IMR-90 (cell line): ENCODE measurements at regions not wholly inside any gene's neighbourhood (a gene's known extent, or its start where the extent isn't known, plus 50 kb on each side); places are given as distances from the start of the nearest gene placed in this dataset.

ENCODE experiments used
- ATAC-seq: fragments of 200-7000 bp; cut with Tn5 transposase; 2 replicates; pipeline ENCODE4 v1.9.1; 2020; ENCODE audit warnings: low read depth, mild to moderate bottlenecking, moderate library complexity
- BruUV-seq: library from RNA; stranded (reverse); fragments of 400-500 nt; replicated peaks from 2 replicates; lab custom pipeline; 2021; lab: Mats Ljungman, UMichigan
- CTCF ChIA-PET: fragments of 300-600 bp; formaldehyde crosslinking; extraction: SDS; loops from one replicate; lab custom pipeline; 2021; ENCODE audit warnings: antibody characterized with exemption; lab: Yijun Ruan, JAX
- POLR2A ChIA-PET: fragments of 300-600 bp; sonication (Branson Sonifier 250); formaldehyde crosslinking; loops from one replicate; lab custom pipeline; 2022; ENCODE audit warnings: antibody characterized with exemption; ENCODE audit not compliant: unreplicated experiment; lab: Charles Lee
- DNase-seq: peaks from one replicate; pipeline ENCODE4 v3.0.0; 2013
- H2AFZ ChIP-seq: replicated peaks from 2 replicates; pipeline ENCODE3; 2013; ENCODE audit warnings: low read length, mild to moderate bottlenecking; ENCODE audit not compliant: poor library complexity
- H2AK5ac ChIP-seq: 2 replicates; pipeline ENCODE4 v1.6.1; 2013; ENCODE audit warnings: low read depth, low read length, inconsistent platforms
- H2AK9ac ChIP-seq: replicated peaks from 2 replicates; pipeline ENCODE3; 2013; ENCODE audit warnings: mild to moderate bottlenecking, low read depth, low read length, moderate library complexity; ENCODE audit not compliant: poor library complexity
- H2BK120ac ChIP-seq: 2 replicates; pipeline ENCODE4 v1.6.1; 2013; ENCODE audit warnings: low read depth, low read length, inconsistent platforms
- H2BK15ac ChIP-seq: 3 replicates; pipeline ENCODE4 v1.6.1; 2013; ENCODE audit warnings: low read depth, low read length, inconsistent platforms
- H2BK20ac ChIP-seq: 2 replicates; pipeline ENCODE4 v1.6.1; 2013; ENCODE audit warnings: low read depth, mild to moderate bottlenecking, inconsistent platforms, low read length, moderate library complexity
- H2BK5ac ChIP-seq: 2 replicates; pipeline ENCODE4 v1.6.1; 2013; ENCODE audit warnings: mild to moderate bottlenecking, low read depth, low read length, inconsistent platforms; ENCODE audit not compliant: poor library complexity, severe bottlenecking
- H3K14ac ChIP-seq: replicated peaks from 2 replicates; pipeline ENCODE4 v1.6.1; 2013; ENCODE audit warnings: low read depth, low read length, inconsistent platforms
- H3K18ac ChIP-seq: 2 replicates; pipeline ENCODE4 v1.6.1; 2013; ENCODE audit warnings: low read depth, low read length, control low read depth
- H3K23ac ChIP-seq: 2 replicates; pipeline ENCODE4 v1.6.1; 2013; ENCODE audit warnings: low read depth, low read length, inconsistent platforms
- H3K27ac ChIP-seq: 2 replicates; pipeline ENCODE4 v1.5.1; 2013; ENCODE audit warnings: mild to moderate bottlenecking, control low read depth, low read length; ENCODE audit not compliant: insufficient read depth
- H3K27me3 ChIP-seq: 2 replicates; pipeline ENCODE4 v1.6.1; 2013; ENCODE audit warnings: low read length; ENCODE audit not compliant: control insufficient read depth, insufficient read depth
- H3K36me3 ChIP-seq: 2 replicates; pipeline ENCODE4 v1.6.1; 2013; ENCODE audit warnings: low read length, mixed read lengths; ENCODE audit not compliant: control insufficient read depth, insufficient read depth
- H3K4ac ChIP-seq: 2 replicates; pipeline ENCODE4 v1.6.1; 2013; ENCODE audit warnings: low read depth, low read length, inconsistent platforms
- H3K4me1 ChIP-seq: 2 replicates; pipeline ENCODE4 v1.6.1; 2013; ENCODE audit warnings: low read length, mixed read lengths; ENCODE audit not compliant: control insufficient read depth, insufficient read depth
- H3K4me2 ChIP-seq: 2 replicates; pipeline ENCODE4 v1.6.1; 2013; ENCODE audit warnings: low read depth, mild to moderate bottlenecking, control low read depth, low read length, moderate library complexity
- H3K4me3 ChIP-seq: 2 replicates; pipeline ENCODE4 v1.5.1; 2013; ENCODE audit warnings: low read depth, mild to moderate bottlenecking, control low read depth, low read length, moderate library complexity; ENCODE audit not compliant: insufficient read depth
- H3K56ac ChIP-seq: 2 replicates; pipeline ENCODE4 v1.6.1; 2013; ENCODE audit warnings: low read length, inconsistent platforms; ENCODE audit not compliant: insufficient read depth; ENCODE audit errors: extremely low read depth
- H3K79me1 ChIP-seq, 2 experiments: 2 replicates each; pipeline ENCODE4 v1.6.1; 2013; ENCODE audit warnings: low read length in 2 of 2, inconsistent platforms in 1 of 2, low read depth in 1 of 2
- H3K9ac ChIP-seq: 2 replicates; pipeline ENCODE4 v1.6.1; 2013; ENCODE audit warnings: low read depth, low read length, control low read depth
- H3K9me1 ChIP-seq: 2 replicates; pipeline ENCODE4 v1.6.1; 2013; ENCODE audit warnings: low read length, inconsistent platforms; ENCODE audit not compliant: insufficient read depth
- H3K9me3 ChIP-seq: 2 replicates; pipeline ENCODE4 v1.6.1; 2013; ENCODE audit warnings: low read length; ENCODE audit not compliant: control insufficient read depth, insufficient read depth
- H4K20me1 ChIP-seq: 2 replicates; pipeline ENCODE4 v1.6.1; 2013; ENCODE audit warnings: low read length, inconsistent platforms; ENCODE audit not compliant: insufficient read depth
- H4K5ac ChIP-seq: 2 replicates; pipeline ENCODE4 v1.6.1; 2013; ENCODE audit warnings: mild to moderate bottlenecking, low read depth, low read length, control low read depth
- H4K8ac ChIP-seq, 2 experiments: 2 replicates each; pipeline ENCODE4 v1.6.1; 2013; ENCODE audit warnings: low read depth in 2 of 2, low read length in 2 of 2, control low read depth in 1 of 2, inconsistent platforms in 1 of 2
- H4K91ac ChIP-seq: 2 replicates; pipeline ENCODE4 v1.6.1; 2013; ENCODE audit warnings: low read depth, low read length, inconsistent platforms; ENCODE audit not compliant: insufficient read depth
- BHLHE40 ChIP-seq: fragments of 150-350 bp; IDR thresholded peaks from 2 replicates; pipeline ENCODE4 v1.6.1; 2016; ENCODE audit warnings: mild to moderate bottlenecking, low read depth, low read length
- CEBPB ChIP-seq: IDR thresholded peaks from 2 replicates; pipeline ENCODE4 v1.6.1; 2012; ENCODE audit warnings: low read depth, low read length, improper control_type of control experiment
- CHD1 ChIP-seq: IDR thresholded peaks from 2 replicates; pipeline ENCODE4 v1.6.1; 2012; ENCODE audit warnings: low read depth, low read length, improper control_type of control experiment
- CTCF ChIP-seq: conservative IDR thresholded peaks from 2 replicates; pipeline ENCODE4 v1.5.1; 2012; ENCODE audit warnings: mild to moderate bottlenecking, low read depth, low read length, improper control_type of control experiment
- ELK1 ChIP-seq: fragments of 150-350 bp; IDR thresholded peaks from 2 replicates; pipeline ENCODE4 v1.6.1; 2016; ENCODE audit warnings: low read depth, mild to moderate bottlenecking, low read length, moderate library complexity, borderline replicate concordance
- FOS ChIP-seq: fragments of 150-350 bp; IDR thresholded peaks from 2 replicates; pipeline ENCODE4 v1.6.1; 2016; ENCODE audit warnings: low read depth, low read length
- MAFK ChIP-seq: IDR thresholded peaks from 2 replicates; pipeline ENCODE4 v1.6.1; 2012; ENCODE audit warnings: low read depth, low read length, improper control_type of control experiment
- MAZ ChIP-seq: IDR thresholded peaks from 2 replicates; pipeline ENCODE4 v1.6.1; 2012; ENCODE audit warnings: low read depth, mild to moderate bottlenecking, low read length, improper control_type of control experiment, moderate library complexity, borderline replicate concordance
- MXI1 ChIP-seq: IDR thresholded peaks from 2 replicates; pipeline ENCODE4 v1.6.1; 2012; ENCODE audit warnings: low read depth, mild to moderate bottlenecking, low read length, moderate library complexity, borderline replicate concordance
- NFE2L2 ChIP-seq: fragments of 150-350 bp; IDR thresholded peaks from 2 replicates; pipeline ENCODE4 v1.6.1; 2016; ENCODE audit warnings: low read depth, mild to moderate bottlenecking, low read length
- POLR2A ChIP-seq: IDR thresholded peaks from 2 replicates; pipeline ENCODE4 v1.6.1; 2012; ENCODE audit warnings: mild to moderate bottlenecking, low read depth, low read length
- RCOR1 ChIP-seq: IDR thresholded peaks from 2 replicates; pipeline ENCODE4 v1.6.1; 2012; ENCODE audit warnings: mild to moderate bottlenecking, low read length, improper control_type of control experiment; ENCODE audit not compliant: insufficient replicate concordance
- RFX5 ChIP-seq: IDR thresholded peaks from 2 replicates; pipeline ENCODE4 v1.8.0; 2012; ENCODE audit warnings: low read depth, mild to moderate bottlenecking, low read length, moderate library complexity
- SMC3 ChIP-seq: fragments of 150-350 bp; IDR thresholded peaks from 2 replicates; pipeline ENCODE4 v1.6.1; 2016; ENCODE audit warnings: low read depth, mild to moderate bottlenecking, antibody characterized with exemption, low read length, moderate library complexity
- USF2 ChIP-seq: fragments of 150-350 bp; IDR thresholded peaks from 2 replicates; pipeline ENCODE4 v1.6.1; 2017; ENCODE audit warnings: mild to moderate bottlenecking, antibody characterized with exemption, low read length, low read depth
- WGBS, 2 experiments: methylation state at CpG; one replicate each; pipeline versions ENCODE4 v1.1.5 to v1.1.7; 2013; ENCODE audit warnings: missing lambda C conversion rate in 2 of 2; ENCODE audit not compliant: insufficient read length in 1 of 2; ENCODE audit errors: extremely low coverage in 2 of 2; 5-methylcytosine and 5-hydroxymethylcytosine counted together
- dilution Hi-C: fragments of 300-500 bp; cut with HindIII; formaldehyde crosslinking; loops from one replicate; pipeline ENCODE4 v1.14.3; 2018; ENCODE audit warnings: low sequenced_read_pairs; ENCODE audit not compliant: unreplicated experiment
- in situ Hi-C: fragments of 300-500 bp; cut with MboI; formaldehyde crosslinking; loops from 3 replicates; pipeline ENCODE4 v1.14.3; 2019; ENCODE audit warnings: low sequenced_read_pairs, inconsistent platforms, mixed read lengths
- intact Hi-C: fragments of 100-400 bp; cut with micrococcal nuclease; formaldehyde crosslinking; loops from 2 replicates; pipeline ENCODE4 v1.10.0; 2022

- H3K4me1 ChIP-seq: no peaks in the 10 kb centered on the region
- in situ Hi-C loops: loop anchor here (25.0 kb wide), 1 partner anchor 105 kb away; no protein-coding TSS in a partner anchor
- DNase-seq: no peak
- H3K27me3 ChIP-seq: no peaks in the 10 kb centered on the region
- no peak overlapping the region for H3K4me2 ChIP-seq
- H4K91ac ChIP-seq: no peak overlapping the region
- H4K5ac ChIP-seq: no peak overlapping the region
- no peaks in the 10 kb centered on the region for H4K20me1 ChIP-seq
- ChIA-PET CTCF (no interaction called here), POLR2A (no interaction called here)
- H3K23ac ChIP-seq: no peak overlapping the region
- H2BK15ac ChIP-seq: no peak overlapping the region
- no peak overlapping the region for H3K14ac ChIP-seq
- H2BK120ac ChIP-seq: no peak overlapping the region
- no TSS peak for BruUV-seq
- H3K27ac ChIP-seq: no peak overlapping the region
- H3K9me1 ChIP-seq: no peaks in the 10 kb centered on the region
- no peak overlapping the region for H3K4me3 ChIP-seq
- no peak overlapping the region for H2BK20ac ChIP-seq
- no peak overlapping the region for H2AK9ac ChIP-seq
- no peak overlapping the region for H3K9ac ChIP-seq
- no peak overlapping the region for H2AK5ac ChIP-seq
- ATAC-seq: no peak
- no peaks in the 10 kb centered on the region for H3K79me1 ChIP-seq
- TF ChIP-seq MAZ (no peak), MAFK (no peak), USF2 (no peak), NFE2L2 (no peak), CEBPB (no peak), POLR2A (no peak), CHD1 (no peak), ELK1 (no peak), FOS (no peak), CTCF (no peak), SMC3 (no peak), MXI1 (no peak), RCOR1 (no peak), RFX5 (no peak), BHLHE40 (no peak)
- intact Hi-C loops: no loop called here
- H3K18ac ChIP-seq: no peak overlapping the region
- dilution Hi-C loops: no loop called here
- H4K8ac ChIP-seq: no peak overlapping the region
- H3K36me3 ChIP-seq: no peaks in the 10 kb centered on the region
- no peak overlapping the region for H3K4ac ChIP-seq
- no peak overlapping the region for H3K56ac ChIP-seq
- no CpG with 5 or more reads among the region's 6 CpGs for WGBS, 2 experiments
- H3K9me3 ChIP-seq: no peaks in the 10 kb centered on the region
- no peak overlapping the region for H2AFZ ChIP-seq
- H2BK5ac ChIP-seq: no peak overlapping the region
These were observed 113.8 kb upstream of the PUM3 start for GRCh38 chr9:2957656-2958200.
